Neural cell (in vitro differentiated cells): ENCODE measurements at regions not wholly inside any gene's neighbourhood (a gene's known extent, or its start where the extent isn't known, plus 50 kb on each side); places are given as distances from the start of the nearest gene placed in this dataset.
"Not testable (repeated sequence)": the region's sequence is repeated elsewhere in the genome, so short reads cannot be mapped to it uniquely, and the experiment has no call there.

Source experiments
- H2AFZ ChIP-seq: fragments of 200-600, 300-800 bp; sonication (generic), shearing (Covaris generic); 2 replicates; pipeline ENCODE4 v1.6.0; 2014; ENCODE audit warnings: low read depth, mild to moderate bottlenecking, antibody characterized with exemption, low read length, moderate library complexity
- H3F3A ChIP-seq: fragments of 200-600 bp; shearing (Covaris generic); 2 replicates; pipeline ENCODE4 v1.6.1; 2016; ENCODE audit warnings: mild to moderate bottlenecking, moderate library complexity, mixed read lengths, antibody characterized with exemption, low read length; ENCODE audit not compliant: insufficient read depth, poor library complexity, severe bottlenecking
- H3K27ac ChIP-seq: fragments of 200-600, 300-800 bp; sonication (generic), shearing (Covaris generic); 2 replicates; pipeline ENCODE4 v1.5.1; 2014; ENCODE audit warnings: mild to moderate bottlenecking, low read length, moderate library complexity
- H3K27me3 ChIP-seq: fragments of 300-800, 200-600 bp; sonication (generic), shearing (Covaris generic); 2 replicates; pipeline ENCODE4 v1.6.0; 2014; ENCODE audit warnings: mild to moderate bottlenecking, low read depth, low read length, moderate library complexity; ENCODE audit not compliant: insufficient read depth
- H3K36me3 ChIP-seq: fragments of 300-800, 200-600 bp; sonication (generic), shearing (Covaris generic); 2 replicates; pipeline ENCODE4 v1.5.1; 2014; ENCODE audit warnings: mild to moderate bottlenecking, antibody characterized with exemption, low read length, moderate library complexity; ENCODE audit not compliant: insufficient read depth
- H3K4me2 ChIP-seq: fragments of 300-800, 200-600 bp; sonication (generic), shearing (Covaris generic); 2 replicates; pipeline ENCODE4 v1.6.0; 2014; ENCODE audit warnings: mild to moderate bottlenecking, low read length
- H3K4me3 ChIP-seq: fragments of 300-800, 200-600 bp; sonication (generic), shearing (Covaris generic); 2 replicates; pipeline ENCODE4 v1.5.1; 2014; ENCODE audit warnings: mild to moderate bottlenecking, low read length, moderate library complexity
- H3K79me2 ChIP-seq: fragments of 200-600 bp; shearing (Covaris generic); replicated peaks from 2 replicates; pipeline ENCODE4 v1.6.0; 2014; ENCODE audit warnings: mild to moderate bottlenecking, low read length, moderate library complexity; ENCODE audit not compliant: insufficient read depth
- H3K9ac ChIP-seq: fragments of 300-800, 200-600 bp; sonication (generic), shearing (Covaris generic); 2 replicates; pipeline ENCODE4 v1.6.1; 2016; ENCODE audit warnings: mild to moderate bottlenecking, low read length, mixed read lengths
- H3K9me2 ChIP-seq: fragments of 200-600 bp; shearing (Covaris generic); 2 replicates; pipeline ENCODE4 v1.6.1; 2016; ENCODE audit warnings: mild to moderate bottlenecking, low read length, mixed read lengths; ENCODE audit not compliant: insufficient read depth
- H3K9me3 ChIP-seq: fragments of 200-600, 300-800 bp; sonication (generic), shearing (Covaris generic); 2 replicates; pipeline ENCODE4 v1.6.1; 2016; ENCODE audit warnings: mild to moderate bottlenecking, mixed run types, low read length, moderate library complexity, mixed read lengths
- H4K20me1 ChIP-seq: fragments of 200-600 bp; shearing (Covaris generic); 2 replicates; pipeline ENCODE4 v1.6.1; 2016; ENCODE audit warnings: mild to moderate bottlenecking, mixed run types; ENCODE audit not compliant: insufficient read depth
- EP300 ChIP-seq: fragments of 450-650 bp; conservative IDR thresholded peaks from 2 replicates; pipeline ENCODE4 v1.6.1; 2014; ENCODE audit warnings: antibody characterized with exemption, mild to moderate bottlenecking, moderate library complexity; ENCODE audit not compliant: poor library complexity, severe bottlenecking
- EZH2 ChIP-seq: fragments of 200-600, 300-800 bp; shearing (Covaris generic), sonication (generic); IDR thresholded peaks from 2 replicates; pipeline ENCODE4 v1.6.1; 2014; ENCODE audit warnings: antibody characterized with exemption, low read length, borderline replicate concordance, mild to moderate bottlenecking; ENCODE audit not compliant: insufficient read depth, poor library complexity, severe bottlenecking
- MXI1 ChIP-seq: fragments of 450-650 bp; conservative IDR thresholded peaks from 2 replicates; pipeline ENCODE4 v1.6.1; 2014; ENCODE audit warnings: antibody characterized with exemption, mild to moderate bottlenecking; ENCODE audit not compliant: poor library complexity, severe bottlenecking
- POLR2AphosphoS5 ChIP-seq: IDR thresholded peaks from 2 replicates; pipeline ENCODE4 v1.6.1; 2012
- RAD21 ChIP-seq: fragments of 450-650 bp; conservative IDR thresholded peaks from 2 replicates; pipeline ENCODE4 v1.6.1; 2014; ENCODE audit warnings: antibody characterized with exemption, mild to moderate bottlenecking, moderate library complexity
- SMC3 ChIP-seq: fragments of 450-650 bp; conservative IDR thresholded peaks from 2 replicates; pipeline ENCODE4 v1.6.1; 2014; ENCODE audit warnings: antibody characterized with exemption, mild to moderate bottlenecking, moderate library complexity; ENCODE audit not compliant: poor library complexity
- TAF1 ChIP-seq: IDR thresholded peaks from 2 replicates; pipeline ENCODE4 v1.6.1; 2012; ENCODE audit warnings: low read depth
- TF ChIP-seq, protein P1 (sequence below): IDR thresholded peaks from 2 replicates; pipeline ENCODE4 v1.6.1; 2012; ENCODE audit warnings: borderline replicate concordance
- TF ChIP-seq, protein P2 (sequence below): fragments of 450-650 bp; IDR thresholded peaks from 2 replicates; pipeline ENCODE4 v1.5.1; 2014; ENCODE audit warnings: antibody characterized with exemption, mild to moderate bottlenecking, moderate library complexity; ENCODE audit not compliant: poor library complexity, severe bottlenecking

DNA sequence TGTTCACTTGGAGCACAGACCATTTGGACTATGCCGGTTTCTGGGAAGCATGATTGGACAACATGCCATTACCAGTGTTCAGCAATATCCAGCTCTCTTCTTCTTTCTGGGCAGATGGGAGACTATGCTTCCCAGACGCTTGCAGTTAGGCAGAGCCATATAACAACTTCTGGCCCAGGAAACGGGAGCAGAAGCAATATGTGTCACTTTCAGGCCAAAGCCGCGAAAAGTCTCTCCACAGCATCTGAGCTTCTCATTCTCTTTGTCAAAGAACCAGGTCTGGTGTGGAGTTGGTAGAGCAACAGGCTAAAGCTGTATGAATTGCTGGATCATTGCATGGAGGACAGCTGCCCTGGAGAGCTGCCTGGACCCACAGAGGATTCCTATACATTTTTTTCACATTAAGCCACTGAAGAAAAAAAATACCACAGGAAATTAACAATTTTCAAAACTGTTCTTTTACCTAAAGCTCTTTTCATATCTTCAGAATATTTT, 131.4 kb upstream of the FRG1 start:
- H4K20me1 ChIP-seq: no peaks in the 10 kb centered on the region
- TF ChIP-seq EZH2 (no peak), SMC3 (no peak), RAD21 (no peak), TAF1 (no peak), MXI1 (no peak), EP300 (no peak), POLR2AphosphoS5 (no peak)
- TF ChIP-seq, protein P1, sequence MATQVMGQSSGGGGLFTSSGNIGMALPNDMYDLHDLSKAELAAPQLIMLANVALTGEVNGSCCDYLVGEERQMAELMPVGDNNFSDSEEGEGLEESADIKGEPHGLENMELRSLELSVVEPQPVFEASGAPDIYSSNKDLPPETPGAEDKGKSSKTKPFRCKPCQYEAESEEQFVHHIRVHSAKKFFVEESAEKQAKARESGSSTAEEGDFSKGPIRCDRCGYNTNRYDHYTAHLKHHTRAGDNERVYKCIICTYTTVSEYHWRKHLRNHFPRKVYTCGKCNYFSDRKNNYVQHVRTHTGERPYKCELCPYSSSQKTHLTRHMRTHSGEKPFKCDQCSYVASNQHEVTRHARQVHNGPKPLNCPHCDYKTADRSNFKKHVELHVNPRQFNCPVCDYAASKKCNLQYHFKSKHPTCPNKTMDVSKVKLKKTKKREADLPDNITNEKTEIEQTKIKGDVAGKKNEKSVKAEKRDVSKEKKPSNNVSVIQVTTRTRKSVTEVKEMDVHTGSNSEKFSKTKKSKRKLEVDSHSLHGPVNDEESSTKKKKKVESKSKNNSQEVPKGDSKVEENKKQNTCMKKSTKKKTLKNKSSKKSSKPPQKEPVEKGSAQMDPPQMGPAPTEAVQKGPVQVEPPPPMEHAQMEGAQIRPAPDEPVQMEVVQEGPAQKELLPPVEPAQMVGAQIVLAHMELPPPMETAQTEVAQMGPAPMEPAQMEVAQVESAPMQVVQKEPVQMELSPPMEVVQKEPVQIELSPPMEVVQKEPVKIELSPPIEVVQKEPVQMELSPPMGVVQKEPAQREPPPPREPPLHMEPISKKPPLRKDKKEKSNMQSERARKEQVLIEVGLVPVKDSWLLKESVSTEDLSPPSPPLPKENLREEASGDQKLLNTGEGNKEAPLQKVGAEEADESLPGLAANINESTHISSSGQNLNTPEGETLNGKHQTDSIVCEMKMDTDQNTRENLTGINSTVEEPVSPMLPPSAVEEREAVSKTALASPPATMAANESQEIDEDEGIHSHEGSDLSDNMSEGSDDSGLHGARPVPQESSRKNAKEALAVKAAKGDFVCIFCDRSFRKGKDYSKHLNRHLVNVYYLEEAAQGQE: no peak
- TF ChIP-seq, protein P2, sequence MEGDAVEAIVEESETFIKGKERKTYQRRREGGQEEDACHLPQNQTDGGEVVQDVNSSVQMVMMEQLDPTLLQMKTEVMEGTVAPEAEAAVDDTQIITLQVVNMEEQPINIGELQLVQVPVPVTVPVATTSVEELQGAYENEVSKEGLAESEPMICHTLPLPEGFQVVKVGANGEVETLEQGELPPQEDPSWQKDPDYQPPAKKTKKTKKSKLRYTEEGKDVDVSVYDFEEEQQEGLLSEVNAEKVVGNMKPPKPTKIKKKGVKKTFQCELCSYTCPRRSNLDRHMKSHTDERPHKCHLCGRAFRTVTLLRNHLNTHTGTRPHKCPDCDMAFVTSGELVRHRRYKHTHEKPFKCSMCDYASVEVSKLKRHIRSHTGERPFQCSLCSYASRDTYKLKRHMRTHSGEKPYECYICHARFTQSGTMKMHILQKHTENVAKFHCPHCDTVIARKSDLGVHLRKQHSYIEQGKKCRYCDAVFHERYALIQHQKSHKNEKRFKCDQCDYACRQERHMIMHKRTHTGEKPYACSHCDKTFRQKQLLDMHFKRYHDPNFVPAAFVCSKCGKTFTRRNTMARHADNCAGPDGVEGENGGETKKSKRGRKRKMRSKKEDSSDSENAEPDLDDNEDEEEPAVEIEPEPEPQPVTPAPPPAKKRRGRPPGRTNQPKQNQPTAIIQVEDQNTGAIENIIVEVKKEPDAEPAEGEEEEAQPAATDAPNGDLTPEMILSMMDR: no peak
- no peak overlapping the region for H3K4me2 ChIP-seq
- no peak overlapping the region for H3K27ac ChIP-seq
- no peak overlapping the region for H3K9ac ChIP-seq
- no peaks in the 10 kb centered on the region for H3K36me3 ChIP-seq
- no peak overlapping the region for H3K4me3 ChIP-seq
- no peaks in the 10 kb centered on the region for H3F3A ChIP-seq
- no peak overlapping the region for H2AFZ ChIP-seq
- no peaks in the 10 kb centered on the region for H3K9me2 ChIP-seq
- H3K79me2 ChIP-seq: no peaks in the 10 kb centered on the region
- no peaks in the 10 kb centered on the region for H3K27me3 ChIP-seq
- H3K9me3 ChIP-seq: no peaks in the 10 kb centered on the region

DNA sequence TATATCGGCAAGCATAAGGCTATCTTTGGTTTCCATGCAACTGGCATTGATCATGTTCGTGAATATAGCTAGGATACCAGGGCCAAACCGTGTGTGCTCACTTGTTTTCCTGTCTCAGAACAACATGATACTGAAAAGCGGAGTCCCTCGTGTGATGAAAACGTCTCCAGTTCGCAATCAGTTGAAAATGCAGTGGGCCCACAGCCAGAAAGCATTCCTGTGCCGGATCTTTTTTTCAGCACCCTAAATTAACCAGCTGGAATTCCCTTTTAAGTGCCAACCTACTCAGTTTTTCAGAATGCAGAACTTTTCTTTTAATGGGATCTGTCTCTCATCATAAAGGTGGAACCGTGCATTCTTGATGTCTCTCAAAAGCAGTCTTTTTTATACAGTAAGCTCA, 130.8 kb upstream of the FRG1 start:
- TF ChIP-seq, protein P1: no peak
- no peak for TF ChIP-seq TAF1
- no peak for TF ChIP-seq EZH2
- no peak for TF ChIP-seq MXI1
- no peak for TF ChIP-seq EP300
- TF ChIP-seq, protein P2: no peak
- TF ChIP-seq POLR2AphosphoS5: no peak
- no peak for TF ChIP-seq SMC3
- TF ChIP-seq RAD21: no peak
- H3K36me3 ChIP-seq: no peaks in the 10 kb centered on the region
- H3K4me2 ChIP-seq: no peak overlapping the region
- H3K9me3 ChIP-seq: no peaks in the 10 kb centered on the region
- H3K9me2 ChIP-seq: no peaks in the 10 kb centered on the region
- H3K27ac ChIP-seq: no peak overlapping the region
- no peak overlapping the region for H3K9ac ChIP-seq
- no peaks in the 10 kb centered on the region for H3K79me2 ChIP-seq
- H3K4me3 ChIP-seq: no peak overlapping the region
- no peaks in the 10 kb centered on the region for H4K20me1 ChIP-seq
- no peaks in the 10 kb centered on the region for H3F3A ChIP-seq
- H2AFZ ChIP-seq: no peak overlapping the region
- H3K27me3 ChIP-seq: no peaks in the 10 kb centered on the region

DNA sequence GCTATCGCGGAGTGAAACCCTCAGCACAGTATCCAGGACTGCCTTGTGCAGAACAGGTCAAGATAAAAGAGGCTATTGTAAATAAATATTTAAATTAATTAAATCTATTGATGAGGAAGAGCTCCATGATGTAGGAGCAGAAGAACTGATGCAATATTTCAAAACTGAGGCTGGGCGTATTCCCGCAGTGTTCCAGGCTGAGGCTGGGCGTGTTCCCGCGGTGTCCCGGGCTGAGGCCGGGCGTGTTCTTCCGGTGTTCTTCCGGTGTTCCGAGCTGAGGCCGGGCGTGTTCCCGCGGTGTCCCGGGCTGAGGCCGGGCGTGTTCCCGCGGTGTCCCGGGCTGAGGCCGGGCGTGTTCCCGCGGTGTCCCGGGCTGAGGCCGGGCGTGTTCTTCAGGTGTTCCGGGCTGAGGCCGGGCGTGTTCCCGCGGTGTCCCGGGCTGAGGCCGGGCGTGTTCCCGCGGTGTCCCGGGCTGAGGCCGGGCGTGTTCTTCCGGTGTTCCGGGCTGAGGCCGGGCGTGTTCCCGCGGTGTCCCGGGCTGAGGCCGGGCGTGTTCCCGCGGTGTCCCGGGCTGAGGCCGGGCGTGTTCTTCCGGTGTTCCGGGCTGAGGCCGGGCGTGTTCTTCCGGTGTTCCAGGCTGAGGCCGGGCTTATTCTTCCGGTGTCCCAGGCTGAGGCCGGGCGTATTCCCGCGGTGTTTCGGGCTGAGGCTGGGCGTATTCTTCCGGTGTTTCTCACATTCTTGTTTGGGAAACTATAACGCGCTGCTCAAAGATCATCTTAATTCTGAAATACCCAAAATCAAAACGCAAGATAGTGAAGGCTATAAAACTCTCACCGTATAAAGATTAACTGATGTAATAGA, 130.1 kb upstream of the FRG1 start:
- H3K27me3 ChIP-seq, H3K9me3 ChIP-seq, H3K4me2 ChIP-seq, H4K20me1 ChIP-seq, H3K9ac ChIP-seq, H3K79me2 ChIP-seq, H3F3A ChIP-seq, H3K27ac ChIP-seq, H2AFZ ChIP-seq, H3K9me2 ChIP-seq, H3K4me3 ChIP-seq, H3K36me3 ChIP-seq: not testable (repeated sequence)
